ENCODE measurements at regions not wholly inside any gene's neighbourhood (a gene's known extent, or its start where the extent isn't known, plus 50 kb on each side); places are given as distances from the start of the nearest gene placed in this dataset.
"Not testable (repeated sequence)": the region's sequence is repeated elsewhere in the genome, so short reads cannot be mapped to it uniquely, and the experiment has no call there.

DNA sequence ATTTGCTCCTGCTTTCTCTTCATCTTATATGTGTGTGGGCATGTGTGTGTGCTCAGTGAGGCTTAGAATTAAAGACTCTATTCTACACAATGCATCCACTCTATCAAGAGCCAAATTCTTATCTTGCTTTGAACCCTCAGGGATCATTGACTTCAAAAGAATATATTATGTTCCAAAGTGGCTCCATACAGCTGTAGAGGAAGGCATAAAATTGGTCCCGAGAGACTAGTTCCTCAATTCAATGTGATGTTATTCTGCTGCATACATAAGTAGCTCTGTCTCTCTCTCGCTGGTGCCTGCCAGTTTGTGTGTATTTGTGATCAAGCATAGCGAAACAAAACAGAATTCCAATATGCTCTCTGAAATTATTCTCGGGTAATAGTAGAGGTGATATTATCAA lies 997.9 kb upstream of the POT1 start:
- ChIA-PET POLR2A (no interaction called here), CTCF (no interaction called here)
- no peak for DNase-seq (ENCODE audit: extremely low spot score)
- TF ChIP-seq FOXM1 (IDR thresholded peaks at IDR 0.05; ENCODE audit: borderline replicate concordance) (no peak), ZNF384 (IDR thresholded peaks at IDR 0.05) (no peak), TARDBP (IDR thresholded peaks at IDR 0.05) (no peak), FOXK2 (IDR thresholded peaks at IDR 0.05) (no peak)

DNA sequence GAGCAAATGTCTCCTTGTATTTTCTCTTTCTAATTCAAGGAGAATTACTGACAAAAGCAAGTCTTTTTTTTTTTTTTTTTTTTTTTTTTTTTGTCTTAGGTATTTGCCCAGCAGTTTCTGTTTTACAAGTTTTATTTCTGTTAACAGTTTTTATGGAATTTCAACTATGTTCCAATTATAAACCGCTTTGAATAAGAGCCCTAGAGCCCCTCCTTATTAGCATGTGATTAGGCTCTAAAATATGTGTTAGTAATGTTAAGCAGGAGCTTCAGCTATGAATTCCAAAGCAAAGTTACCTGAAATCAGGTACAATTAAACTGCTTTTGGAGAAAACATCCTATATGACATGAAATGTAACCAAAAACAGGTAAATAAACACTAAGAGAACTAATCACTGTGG lies 997.0 kb upstream of the POT1 start:
- ChIA-PET POLR2A (no interaction called here), CTCF (no interaction called here)
- DNase-seq (ENCODE audit: extremely low spot score), result no peak
- TF ChIP-seq HDGF (IDR thresholded peaks at IDR 0.05; ENCODE audit: borderline replicate concordance) (no peak), SUZ12 (IDR thresholded peaks at IDR 0.05) (no peak), ELF4 (IDR thresholded peaks at IDR 0.05) (no peak), L3MBTL2 (conservative IDR thresholded peaks at IDR 0.05) (no peak), BHLHE40 (IDR thresholded peaks at IDR 0.05; ENCODE audit: borderline replicate concordance) (no peak), LEF1 (IDR thresholded peaks at IDR 0.05; ENCODE audit: borderline replicate concordance) (no peak), SP1 (IDR thresholded peaks at IDR 0.05) (no peak), NFRKB (IDR thresholded peaks at IDR 0.05) (no peak), TARDBP (IDR thresholded peaks at IDR 0.05) (no peak)
- TF ChIP-seq, protein P1, sequence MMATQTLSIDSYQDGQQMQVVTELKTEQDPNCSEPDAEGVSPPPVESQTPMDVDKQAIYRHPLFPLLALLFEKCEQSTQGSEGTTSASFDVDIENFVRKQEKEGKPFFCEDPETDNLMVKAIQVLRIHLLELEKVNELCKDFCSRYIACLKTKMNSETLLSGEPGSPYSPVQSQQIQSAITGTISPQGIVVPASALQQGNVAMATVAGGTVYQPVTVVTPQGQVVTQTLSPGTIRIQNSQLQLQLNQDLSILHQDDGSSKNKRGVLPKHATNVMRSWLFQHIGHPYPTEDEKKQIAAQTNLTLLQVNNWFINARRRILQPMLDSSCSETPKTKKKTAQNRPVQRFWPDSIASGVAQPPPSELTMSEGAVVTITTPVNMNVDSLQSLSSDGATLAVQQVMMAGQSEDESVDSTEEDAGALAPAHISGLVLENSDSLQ (IDR thresholded peaks at IDR 0.05), result no peak

DNA sequence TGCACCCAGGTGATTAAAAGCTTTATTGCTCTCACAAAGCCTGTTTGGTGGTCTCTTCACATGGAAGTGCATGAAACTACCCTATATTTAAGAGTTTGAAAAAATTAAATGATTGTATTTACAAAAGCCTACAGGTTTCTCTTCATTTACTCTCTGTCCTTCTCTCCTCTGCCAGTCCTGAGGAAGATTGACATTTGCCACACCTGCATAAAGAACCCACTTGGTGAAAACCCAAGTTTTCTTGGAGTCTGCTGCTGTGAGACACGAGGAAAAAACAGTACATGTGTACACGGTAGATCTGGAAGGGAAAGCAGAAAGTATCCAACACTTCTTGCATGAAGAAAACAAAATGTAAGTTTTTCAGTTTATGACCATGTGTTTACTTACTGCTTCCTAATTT lies 994.4 kb upstream of the POT1 start:
- DNase-seq (ENCODE audit: extremely low spot score), result no peak
- TF ChIP-seq FOXK2 (IDR thresholded peaks at IDR 0.05), result no peak
- TF ChIP-seq FOXA1 (IDR thresholded peaks at IDR 0.05), result no peak
- no peak for TF ChIP-seq HDGF (IDR thresholded peaks at IDR 0.05; ENCODE audit: borderline replicate concordance)
- no peak for TF ChIP-seq ZNF384 (IDR thresholded peaks at IDR 0.05)
- TF ChIP-seq, protein P1 (IDR thresholded peaks at IDR 0.05), result no peak
- TF ChIP-seq TARDBP (IDR thresholded peaks at IDR 0.05), result no peak
- TF ChIP-seq SP1 (IDR thresholded peaks at IDR 0.05), result no peak
- no peak for TF ChIP-seq L3MBTL2 (conservative IDR thresholded peaks at IDR 0.05)
- ChIA-PET CTCF (no interaction called here), POLR2A (no interaction called here)

DNA sequence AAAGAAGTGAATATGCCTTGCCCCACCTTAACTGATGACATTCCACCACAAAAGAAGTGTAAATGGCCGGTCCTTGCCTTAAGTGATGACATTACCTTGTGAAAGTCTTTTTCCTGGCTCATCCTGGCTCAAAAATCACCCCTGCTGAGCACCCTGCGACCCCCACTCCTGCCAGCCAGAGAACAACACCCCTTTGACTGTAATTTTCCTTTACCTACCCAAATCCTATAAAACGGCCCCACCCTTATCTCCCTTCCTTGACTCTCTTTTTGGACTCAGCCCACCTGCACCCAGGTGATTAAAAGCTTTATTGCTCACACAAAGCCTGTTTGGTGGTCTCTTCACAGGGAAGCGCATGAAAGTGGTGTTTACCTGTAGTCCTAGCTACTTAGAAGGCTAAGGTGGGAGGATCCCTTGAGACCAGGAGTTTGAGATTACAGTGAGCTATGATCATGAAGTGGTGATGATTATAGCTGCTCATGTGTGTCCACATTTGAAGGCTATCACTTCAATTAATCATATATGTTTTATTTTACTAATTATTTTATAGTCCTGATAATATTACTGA lies 985.8 kb upstream of the POT1 start:
- DNase-seq (ENCODE audit: extremely low spot score); CTCF ChIA-PET; POLR2A ChIA-PET: not testable (repeated sequence)

DNA sequence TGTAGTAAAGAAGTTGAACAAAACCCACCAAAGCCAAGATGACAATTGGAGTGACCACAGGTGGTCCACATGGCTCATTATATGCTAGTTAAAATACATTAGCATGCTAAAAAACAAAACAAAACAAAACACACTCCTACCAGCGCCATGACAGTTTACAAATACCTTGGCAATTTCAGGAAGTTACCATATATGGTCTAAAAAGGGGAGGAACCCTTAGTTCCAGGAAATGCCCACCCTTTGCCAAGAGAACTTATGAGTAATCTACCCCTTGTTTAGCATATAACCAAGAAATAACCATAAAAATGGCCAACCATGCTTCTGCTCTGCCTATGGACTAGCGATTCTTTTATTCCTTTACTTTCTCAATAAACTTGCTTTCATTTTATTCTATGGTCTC lies 979.1 kb upstream of the POT1 start:
- CTCF ChIA-PET, result no interaction called here

DNA sequence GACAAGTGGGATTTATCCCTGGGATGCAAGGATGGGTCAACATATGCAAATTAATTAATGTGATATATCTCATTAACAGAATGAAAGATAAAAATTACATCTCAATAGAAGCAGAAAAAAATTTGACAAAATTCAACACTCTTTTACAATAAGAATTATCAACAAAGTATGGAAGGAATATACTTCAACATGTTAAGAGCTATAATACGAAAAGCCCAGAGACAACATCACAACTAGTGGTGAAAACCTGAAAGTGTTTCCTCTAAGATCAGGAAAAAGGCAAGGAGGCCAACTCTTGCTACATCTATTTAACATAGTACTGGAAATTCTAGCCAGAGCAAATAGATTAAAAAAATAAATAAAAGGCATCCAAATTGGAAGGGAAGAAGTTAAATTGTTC lies 970.0 kb upstream of the POT1 start:
- no peak for DNase-seq (ENCODE audit: extremely low spot score)
- ChIA-PET CTCF (no interaction called here), POLR2A (no interaction called here)
- TF ChIP-seq SUZ12 (IDR thresholded peaks at IDR 0.05) (no peak), ZNF384 (IDR thresholded peaks at IDR 0.05) (no peak), FOXM1 (IDR thresholded peaks at IDR 0.05; ENCODE audit: borderline replicate concordance) (no peak), NFRKB (IDR thresholded peaks at IDR 0.05) (no peak), LEF1 (IDR thresholded peaks at IDR 0.05; ENCODE audit: borderline replicate concordance) (no peak), FOXA1 (IDR thresholded peaks at IDR 0.05) (no peak), SP1 (IDR thresholded peaks at IDR 0.05) (no peak), HDGF (IDR thresholded peaks at IDR 0.05; ENCODE audit: borderline replicate concordance) (no peak), TARDBP (IDR thresholded peaks at IDR 0.05) (no peak)
- TF ChIP-seq, protein P1 (IDR thresholded peaks at IDR 0.05), result no peak

More for the DNA sequence above, 979.1 kb upstream of the POT1 start:
- POLR2A ChIA-PET, result no interaction called here
- DNase-seq (ENCODE audit: extremely low spot score), result no peak
- TF ChIP-seq ELF4 (IDR thresholded peaks at IDR 0.05), result no peak
- TF ChIP-seq FOXK2 (IDR thresholded peaks at IDR 0.05), result no peak
- no peak for TF ChIP-seq ZNF384 (IDR thresholded peaks at IDR 0.05)
- no peak for TF ChIP-seq L3MBTL2 (conservative IDR thresholded peaks at IDR 0.05)
- TF ChIP-seq SP1 (IDR thresholded peaks at IDR 0.05), result no peak
- TF ChIP-seq NFRKB (IDR thresholded peaks at IDR 0.05), result no peak
- TF ChIP-seq, protein P1 (IDR thresholded peaks at IDR 0.05), result no peak
- no peak for TF ChIP-seq CTBP1 (IDR thresholded peaks at IDR 0.05; ENCODE audit: borderline replicate concordance)

DNA sequence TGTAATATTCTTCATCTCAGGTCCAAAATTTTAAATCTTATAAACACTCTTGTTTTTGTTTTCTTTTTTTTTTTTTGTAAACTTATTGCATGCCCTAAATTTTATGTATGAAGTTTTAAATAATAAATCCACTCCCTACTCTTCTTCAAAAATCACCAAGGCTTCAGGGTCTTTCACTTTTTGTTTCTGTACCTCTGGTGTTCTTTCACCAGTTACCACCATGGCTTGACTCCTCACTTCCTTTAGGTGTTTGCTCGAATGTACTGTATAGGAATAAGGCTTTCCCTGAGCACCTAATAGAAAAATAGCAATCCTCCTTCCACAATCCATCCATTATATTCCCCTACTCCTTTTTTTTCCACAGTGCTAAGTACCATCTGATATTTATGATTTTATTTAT lies 962.8 kb upstream of the POT1 start:
- ChIA-PET CTCF (no interaction called here), POLR2A (no interaction called here)
- TF ChIP-seq TARDBP (IDR thresholded peaks at IDR 0.05) (no peak), LEF1 (IDR thresholded peaks at IDR 0.05; ENCODE audit: borderline replicate concordance) (no peak), HDGF (IDR thresholded peaks at IDR 0.05; ENCODE audit: borderline replicate concordance) (no peak), NFRKB (IDR thresholded peaks at IDR 0.05) (no peak), FOXM1 (IDR thresholded peaks at IDR 0.05; ENCODE audit: borderline replicate concordance) (no peak), ARNT (IDR thresholded peaks at IDR 0.05) (no peak), SP1 (IDR thresholded peaks at IDR 0.05) (no peak), L3MBTL2 (conservative IDR thresholded peaks at IDR 0.05) (no peak), CTBP1 (IDR thresholded peaks at IDR 0.05; ENCODE audit: borderline replicate concordance) (no peak), FOXA1 (IDR thresholded peaks at IDR 0.05) (no peak), FOXK2 (IDR thresholded peaks at IDR 0.05) (no peak), BHLHE40 (IDR thresholded peaks at IDR 0.05; ENCODE audit: borderline replicate concordance) (no peak)
- TF ChIP-seq, protein P1 (IDR thresholded peaks at IDR 0.05), result no peak
- DNase-seq (ENCODE audit: extremely low spot score), result no peak

Measured in HEK293T (cell line).